HG02884 (cell line): ENCODE measurements at regions not wholly inside any gene's neighbourhood (a gene's known extent, or its start where the extent isn't known, plus 50 kb on each side); places are given as distances from the start of the nearest gene placed in this dataset.
"Not testable (repeated sequence)": the region's sequence is repeated elsewhere in the genome, so short reads cannot be mapped to it uniquely, and the experiment has no call there.

ENCODE experiments used
- ATAC-seq: cut with Tn5 transposase; IDR thresholded peaks from one replicate; pipeline ENCODE4 v1.9.1; 2021; ENCODE audit warnings: mild to moderate bottlenecking, moderate library complexity; ENCODE audit not compliant: unreplicated experiment

GRCh38 chrX:13518126-13518525 lies 51.3 kb upstream of the EGFL6 start:
- no peak for ATAC-seq

- no peak for ATAC-seq
Measured at GRCh38 chrX:13515211-13515930, 54.0 kb upstream of the EGFL6 start.

GRCh38 chrX:13511944-13512330 lies 57.5 kb upstream of the EGFL6 start:
- no peak for ATAC-seq

- ATAC-seq: no peak
Measured at GRCh38 chrX:13511241-13511943, 58.0 kb upstream of the EGFL6 start.

GRCh38 chrX:13507893-13508292 lies 61.5 kb upstream of the EGFL6 start:
- no peak for ATAC-seq

DNA sequence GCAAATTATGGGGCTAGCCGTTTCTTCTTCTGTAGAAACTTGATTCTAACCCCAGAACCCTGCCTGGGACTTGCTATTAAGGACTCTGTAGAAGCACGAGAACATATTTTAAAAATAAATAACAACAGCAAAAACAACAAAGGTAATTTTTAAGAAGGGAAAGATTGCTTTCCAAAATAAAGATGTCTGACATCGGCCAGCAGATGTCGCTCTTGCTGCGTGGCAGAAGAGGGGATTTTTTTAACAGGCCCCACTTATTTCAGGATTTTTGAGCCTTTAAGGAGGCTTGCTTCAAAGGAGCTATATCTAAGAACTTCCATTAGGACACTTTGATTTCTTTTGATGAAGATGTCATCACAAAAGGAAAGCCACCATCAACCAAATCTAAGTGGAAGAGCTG lies 62.8 kb upstream of the EGFL6 start:
- ATAC-seq: no peak

- no peak for ATAC-seq
Measured at GRCh38 chrX:13502590-13502989, 66.8 kb upstream of the EGFL6 start.

GRCh38 chrX:13499736-13500135 lies 69.7 kb upstream of the EGFL6 start:
- ATAC-seq: no peak

DNA sequence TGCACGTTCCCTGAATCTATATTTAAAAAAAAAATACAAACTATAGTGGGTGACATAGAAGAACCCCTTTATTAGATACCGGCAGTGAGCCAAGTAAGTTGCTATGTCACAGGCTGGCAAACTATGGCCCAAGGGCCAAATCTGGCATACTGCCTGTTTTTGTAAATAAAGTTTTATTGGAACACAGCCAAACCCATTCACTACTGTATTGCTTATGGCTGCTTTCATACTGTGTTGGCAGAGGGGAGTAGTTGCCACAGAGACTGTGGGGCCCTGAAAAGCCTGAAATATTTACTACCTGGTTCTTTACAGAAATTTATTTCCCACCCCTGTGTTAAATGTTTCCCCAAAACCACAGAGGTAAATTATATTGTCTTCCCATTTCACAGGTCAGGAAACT lies 71.2 kb upstream of the EGFL6 start:
- ATAC-seq: no peak

DNA sequence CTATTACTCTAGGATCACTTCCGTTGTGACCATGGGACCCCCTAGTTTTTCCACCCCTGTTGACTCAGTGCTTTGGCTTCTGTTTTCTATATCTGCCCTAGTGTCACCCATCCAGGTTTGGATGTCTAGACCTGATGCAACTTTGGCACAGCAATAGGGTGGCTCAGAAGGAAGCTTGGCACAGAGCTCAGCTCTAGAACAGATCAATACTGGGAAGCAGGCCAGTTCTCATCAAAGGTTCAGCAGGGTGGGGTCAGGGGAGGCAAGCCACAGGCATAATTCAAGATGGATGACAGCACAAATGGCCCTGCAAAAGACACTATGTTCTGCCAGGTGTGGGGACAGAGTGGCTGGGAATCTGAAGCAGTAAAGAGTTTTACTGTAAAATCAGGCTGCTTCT lies 74.2 kb upstream of the EGFL6 start:
- no peak for ATAC-seq

DNA sequence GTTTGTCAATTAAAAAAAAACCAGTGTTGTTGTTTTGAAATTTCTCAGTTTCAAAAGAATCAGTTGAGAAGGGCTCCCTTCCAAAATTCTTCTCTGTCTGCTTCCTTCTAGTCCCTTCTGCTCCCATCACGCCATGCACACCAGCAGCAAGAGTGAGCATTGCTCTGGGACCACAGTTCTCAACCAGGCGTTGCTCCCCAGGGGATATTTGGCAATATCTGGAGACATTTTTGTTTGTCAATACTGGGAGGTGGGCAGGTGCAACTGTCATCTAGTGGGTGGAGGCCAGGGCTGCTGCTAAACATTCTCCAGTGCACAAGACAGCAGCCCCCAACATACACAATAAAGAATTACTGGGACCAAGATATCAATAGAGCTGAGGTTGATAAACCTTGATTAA lies 74.8 kb upstream of the EGFL6 start:
- no peak for ATAC-seq

GRCh38 chrX:13493659-13494058 lies 75.7 kb upstream of the EGFL6 start:
- ATAC-seq: no peak

DNA sequence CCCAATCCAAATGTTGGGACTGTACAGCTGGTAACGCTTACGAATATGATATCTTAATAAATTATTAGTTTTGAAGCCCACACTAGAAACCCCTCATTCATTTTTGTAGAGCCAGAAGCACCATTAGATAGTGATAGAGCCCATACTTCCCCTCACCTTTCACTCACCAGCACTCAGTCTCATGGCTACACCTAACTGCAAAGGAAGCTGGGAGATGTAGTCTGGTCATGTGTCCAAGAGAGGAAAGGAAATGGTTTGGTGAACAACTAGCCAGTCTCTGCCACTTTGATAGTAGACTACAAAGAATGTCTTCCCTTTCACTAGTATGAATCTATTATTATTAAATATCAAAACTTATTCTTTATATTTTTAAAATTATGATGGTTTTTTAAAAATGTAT lies 77.1 kb upstream of the EGFL6 start:
- ATAC-seq: no peak

DNA sequence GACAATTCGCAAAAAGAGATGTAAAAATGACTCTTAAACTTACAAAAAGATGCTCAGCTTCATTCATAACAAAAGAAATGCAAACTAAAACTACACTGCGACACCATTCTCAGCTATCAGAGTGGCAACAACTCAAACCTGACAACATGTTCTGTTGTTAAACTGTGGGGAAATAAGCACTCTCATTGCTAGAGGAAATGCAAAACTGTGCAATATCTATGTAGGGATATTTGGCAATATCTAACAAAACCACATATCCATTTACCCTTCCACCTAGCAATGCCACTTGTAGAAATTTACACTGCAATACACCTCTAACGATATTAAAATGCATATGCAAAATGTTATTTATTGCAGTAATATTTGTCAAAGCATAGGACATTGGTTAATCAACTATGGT lies 78.3 kb upstream of the EGFL6 start:
- no peak for ATAC-seq

DNA sequence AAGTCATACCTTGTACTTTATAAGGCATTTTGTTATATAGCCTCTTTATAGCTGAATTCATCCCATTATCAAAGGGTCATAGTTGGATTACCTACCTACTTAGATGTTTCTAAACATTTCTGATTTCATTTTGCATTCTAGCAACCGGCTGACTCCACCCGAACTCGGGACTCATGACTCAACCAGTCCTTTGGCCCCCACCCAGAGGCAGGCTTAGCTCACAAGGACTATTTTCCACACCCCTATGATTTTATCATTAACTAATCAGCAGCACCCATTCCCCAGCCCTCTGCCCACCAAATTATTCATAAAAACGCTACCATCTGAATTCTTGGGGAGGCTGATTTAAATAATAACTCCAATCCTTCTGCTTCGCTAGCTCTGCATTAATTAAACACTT lies 79.9 kb upstream of the EGFL6 start:
- no peak for ATAC-seq

DNA sequence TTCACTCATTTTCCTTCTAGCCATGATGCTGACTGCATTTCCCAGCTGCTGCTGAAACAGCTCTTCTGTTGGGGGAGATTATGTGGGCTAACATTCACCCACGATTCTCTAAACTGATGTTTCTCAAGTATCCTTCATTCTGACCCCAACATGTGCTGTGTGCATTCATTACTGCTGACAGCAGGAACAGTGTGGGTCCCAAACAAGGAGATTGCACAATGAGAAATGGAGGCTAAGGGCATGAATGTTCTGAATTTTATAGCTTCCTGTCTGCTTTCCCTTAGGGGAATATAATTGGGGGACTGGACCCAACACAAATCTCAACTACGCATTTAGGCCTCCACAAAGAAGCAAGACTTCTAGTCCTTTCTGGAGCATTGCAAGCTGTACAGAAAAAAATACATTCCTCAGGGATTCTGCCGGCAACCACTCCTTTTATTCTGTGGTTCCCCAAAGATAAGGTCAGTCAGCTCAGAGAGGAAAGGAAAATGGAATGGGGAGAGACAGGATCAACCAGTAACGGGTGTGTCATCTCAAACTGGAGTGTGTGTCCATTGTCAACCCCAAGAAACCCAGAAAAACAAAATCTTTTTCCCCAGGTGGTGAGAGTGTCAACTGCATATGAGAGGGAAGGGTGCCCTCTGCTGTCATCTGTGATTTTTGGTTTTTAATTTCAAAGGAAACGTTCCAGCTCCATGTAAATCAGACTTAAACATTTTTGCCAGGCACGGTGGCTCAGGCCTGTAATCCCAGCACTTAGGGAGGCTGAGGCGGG lies 81.5 kb upstream of the EGFL6 start:
- no peak for ATAC-seq

DNA sequence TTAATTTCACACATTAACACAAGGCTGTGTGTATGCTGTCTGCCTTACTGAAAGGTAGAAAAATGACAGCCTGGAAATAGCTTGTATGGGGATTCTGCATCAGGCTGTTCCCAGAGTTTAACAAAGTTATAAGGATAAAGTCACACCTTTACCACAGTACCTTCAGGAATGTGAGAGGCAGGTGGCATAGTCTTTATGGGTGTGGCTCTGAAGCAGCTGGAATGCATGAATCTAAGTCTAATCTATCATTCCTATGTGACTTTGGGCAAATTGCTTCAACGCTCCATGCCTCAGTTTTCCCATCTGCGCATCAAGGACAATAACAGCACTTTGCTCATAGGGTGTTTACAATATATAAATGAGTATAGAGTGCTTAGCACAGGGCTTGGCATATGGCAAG lies 84.2 kb upstream of the EGFL6 start:
- no peak for ATAC-seq

DNA sequence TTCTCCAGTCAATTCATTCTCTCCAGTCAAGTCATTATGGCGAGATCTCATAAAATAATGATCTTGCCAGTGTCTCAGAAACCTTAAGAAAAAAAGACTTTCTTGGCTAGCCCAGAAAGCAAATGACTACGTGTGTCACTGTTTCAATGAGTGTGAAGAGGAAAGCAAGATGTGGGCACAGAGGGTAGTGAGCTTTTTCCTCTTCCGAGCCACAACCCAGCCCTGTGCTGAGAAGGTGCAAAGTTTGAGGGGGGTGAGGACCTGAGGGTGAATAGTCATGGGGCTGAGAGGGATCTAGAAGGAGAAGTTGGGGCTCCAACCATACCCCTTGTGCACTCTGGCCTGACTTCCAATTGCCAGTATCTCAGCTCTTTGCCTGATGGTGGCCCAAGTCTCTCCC lies 85.6 kb upstream of the EGFL6 start:
- no peak for ATAC-seq

GRCh38 chrX:13482746-13483541 lies 86.5 kb upstream of the EGFL6 start:
- ATAC-seq: no peak

- not testable (repeated sequence) for ATAC-seq
Measured at GRCh38 chrX:13480780-13481179, 88.6 kb upstream of the EGFL6 start.

GRCh38 chrX:13479452-13479813 lies 90.0 kb upstream of the EGFL6 start:
- no peak for ATAC-seq
